ENCODE measurements at regions not wholly inside any gene's neighbourhood (a gene's known extent, or its start where the extent isn't known, plus 50 kb on each side); places are given as distances from the start of the nearest gene placed in this dataset.

- TF ChIP-seq CTCF (optimal IDR thresholded peaks at IDR 0.05 in 1 of 3, IDR thresholded peaks at IDR 0.05 in 1 of 3, conservative IDR thresholded peaks at IDR 0.05 in 1 of 3; ENCODE audit: extremely low read depth in 1 of 3, insufficient read depth in 2 of 3, low read length in 3 of 3): no peak
- TF ChIP-seq EZH2 (IDR thresholded peaks at IDR 0.05; ENCODE audit: low read length): no peak
These were observed 139.5 kb upstream of the SLC24A3 start for GRCh38 chr20:19072988-19073387.
